ENCODE measurements at regions not wholly inside any gene's neighbourhood (a gene's known extent, or its start where the extent isn't known, plus 50 kb on each side); places are given as distances from the start of the nearest gene placed in this dataset.

DNA sequence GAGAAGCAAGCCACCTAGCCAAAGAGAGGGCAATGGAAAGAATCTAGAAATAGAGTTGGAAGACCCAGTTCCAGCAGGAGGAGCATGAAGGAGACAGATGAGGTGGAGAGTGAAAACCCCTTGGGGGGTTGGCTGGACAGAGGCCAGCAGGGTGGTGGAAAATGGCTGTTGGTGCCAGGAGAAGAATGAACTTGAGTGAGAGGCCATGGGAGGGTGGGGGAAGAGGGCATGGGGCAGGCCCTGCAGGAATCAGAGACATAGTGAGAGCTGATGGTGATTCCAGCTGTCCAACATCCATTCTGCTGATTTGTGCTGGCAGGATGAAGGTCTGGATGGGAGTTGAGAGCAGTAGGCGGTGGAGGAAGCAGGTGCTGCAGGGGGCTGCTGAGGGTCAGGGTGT, 108.0 kb upstream of the TNP1 start (continued):
- TF ChIP-seq ETV6 (conservative IDR thresholded peaks at IDR 0.05 in 1 of 2, IDR thresholded peaks at IDR 0.05 in 1 of 2; ENCODE audit: borderline replicate concordance in 1 of 2, low read depth in 1 of 2) (no peak), MXI1 (IDR thresholded peaks at IDR 0.05; ENCODE audit: low read depth, low read length) (no peak), RAD51 (IDR thresholded peaks at IDR 0.05) (no peak), NFIC (IDR thresholded peaks at IDR 0.05; ENCODE audit: low read depth, low read length) (no peak), CHD1 (IDR thresholded peaks at IDR 0.05; ENCODE audit: low read depth, low read length) (no peak)
- TF ChIP-seq, protein P1, sequence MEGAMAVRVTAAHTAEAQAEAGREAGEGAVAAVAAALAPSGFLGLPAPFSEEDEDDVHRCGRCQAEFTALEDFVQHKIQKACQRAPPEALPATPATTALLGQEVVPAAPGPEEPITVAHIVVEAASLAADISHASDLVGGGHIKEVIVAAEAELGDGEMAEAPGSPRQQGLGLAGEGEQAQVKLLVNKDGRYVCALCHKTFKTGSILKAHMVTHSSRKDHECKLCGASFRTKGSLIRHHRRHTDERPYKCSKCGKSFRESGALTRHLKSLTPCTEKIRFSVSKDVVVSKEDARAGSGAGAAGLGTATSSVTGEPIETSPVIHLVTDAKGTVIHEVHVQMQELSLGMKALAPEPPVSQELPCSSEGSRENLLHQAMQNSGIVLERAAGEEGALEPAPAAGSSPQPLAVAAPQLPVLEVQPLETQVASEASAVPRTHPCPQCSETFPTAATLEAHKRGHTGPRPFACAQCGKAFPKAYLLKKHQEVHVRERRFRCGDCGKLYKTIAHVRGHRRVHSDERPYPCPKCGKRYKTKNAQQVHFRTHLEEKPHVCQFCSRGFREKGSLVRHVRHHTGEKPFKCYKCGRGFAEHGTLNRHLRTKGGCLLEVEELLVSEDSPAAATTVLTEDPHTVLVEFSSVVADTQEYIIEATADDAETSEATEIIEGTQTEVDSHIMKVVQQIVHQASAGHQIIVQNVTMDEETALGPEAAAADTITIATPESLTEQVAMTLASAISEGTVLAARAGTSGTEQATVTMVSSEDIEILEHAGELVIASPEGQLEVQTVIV (IDR thresholded peaks at IDR 0.05; ENCODE audit: borderline replicate concordance, partially characterized antibody): no peak
- TF ChIP-seq, protein P2, sequence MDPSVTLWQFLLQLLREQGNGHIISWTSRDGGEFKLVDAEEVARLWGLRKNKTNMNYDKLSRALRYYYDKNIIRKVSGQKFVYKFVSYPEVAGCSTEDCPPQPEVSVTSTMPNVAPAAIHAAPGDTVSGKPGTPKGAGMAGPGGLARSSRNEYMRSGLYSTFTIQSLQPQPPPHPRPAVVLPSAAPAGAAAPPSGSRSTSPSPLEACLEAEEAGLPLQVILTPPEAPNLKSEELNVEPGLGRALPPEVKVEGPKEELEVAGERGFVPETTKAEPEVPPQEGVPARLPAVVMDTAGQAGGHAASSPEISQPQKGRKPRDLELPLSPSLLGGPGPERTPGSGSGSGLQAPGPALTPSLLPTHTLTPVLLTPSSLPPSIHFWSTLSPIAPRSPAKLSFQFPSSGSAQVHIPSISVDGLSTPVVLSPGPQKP (IDR thresholded peaks at IDR 0.05; ENCODE audit: low read depth, low read length): no peak
- TF ChIP-seq, protein P3, sequence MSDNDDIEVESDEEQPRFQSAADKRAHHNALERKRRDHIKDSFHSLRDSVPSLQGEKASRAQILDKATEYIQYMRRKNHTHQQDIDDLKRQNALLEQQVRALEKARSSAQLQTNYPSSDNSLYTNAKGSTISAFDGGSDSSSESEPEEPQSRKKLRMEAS (IDR thresholded peaks at IDR 0.05; ENCODE audit: low read depth, low read length): no peak

DNA sequence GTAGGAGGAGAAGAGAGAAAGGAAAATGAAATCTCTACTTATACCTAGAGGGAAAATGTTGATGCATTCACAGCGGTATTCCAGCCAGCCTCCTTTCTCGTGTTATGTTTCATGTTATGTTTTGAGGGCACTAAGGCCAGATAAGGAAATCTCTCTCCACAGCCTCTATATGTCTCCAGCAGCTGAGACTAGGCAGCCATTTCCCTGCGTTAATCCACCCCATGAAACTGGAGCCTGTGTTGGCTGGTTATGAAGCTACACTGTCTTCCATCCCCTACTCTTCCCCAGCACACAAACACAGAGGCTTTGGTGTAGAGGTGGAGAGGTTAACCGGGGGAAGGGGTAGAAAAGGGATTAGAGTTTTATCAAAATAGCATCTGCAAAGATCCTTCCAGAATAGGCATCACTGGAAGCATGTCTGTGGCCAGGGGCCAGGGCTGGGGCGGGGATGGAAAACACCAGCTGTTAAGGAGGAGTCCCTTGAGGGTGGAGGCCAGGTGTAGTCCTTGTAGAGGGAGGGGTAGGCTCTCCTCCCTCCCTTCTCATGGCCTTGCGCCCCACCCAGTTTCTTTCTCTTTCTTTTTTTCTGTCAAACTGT, 100.9 kb upstream of the TNP1 start:
- no peaks in the 10 kb centered on the region; a peak in 1 of 4 replicates for H3K27me3 ChIP-seq (replicated peaks in 1 of 2; ENCODE audit: control insufficient read depth in 2 of 2, insufficient read depth in 2 of 2, low read length in 1 of 2)
- no peak overlapping the region for H2AFZ ChIP-seq (ENCODE audit: control insufficient read depth, low read depth, low read length)
- RAD21 ChIA-PET (ENCODE audit: unreplicated experiment): no interaction called here
- no peak overlapping the region for H3K4me2 ChIP-seq (ENCODE audit: control insufficient read depth, insufficient read depth)
- no peak overlapping the region for H3K4me3 ChIP-seq
- ATAC-seq (no peak), FAIRE-seq (no peak), DNase-seq (ENCODE audit: low read depth, low spot score) (no peak)
- no peak overlapping the region for H3K9ac ChIP-seq (ENCODE audit: control insufficient read depth, insufficient read depth, low read length)
- POLR2A ChIA-PET: interaction anchor here (0.7 kb wide), 1 partner anchor 261 kb away, joined by 3 read pairs; no protein-coding TSS in a partner anchor
- WGBS (ENCODE audit: insufficient coverage, insufficient replicate concordance, low lambda C conversion rate, missing lambda C conversion rate): 30% methylated on average over 6 of the region's 6 CpGs
- H3K9me3 ChIP-seq (replicated peaks; ENCODE audit: control insufficient read depth, insufficient read depth, low read length): no peaks in the 10 kb centered on the region; the same call in 2 of the 3 replicates
- no peaks in the 10 kb centered on the region for H3K4me1 ChIP-seq (ENCODE audit: control insufficient read depth, insufficient read depth, low read length)
- H3K27ac ChIP-seq (ENCODE audit: control insufficient read depth, insufficient read depth): no peak overlapping the region
- H4K20me1 ChIP-seq (ENCODE audit: control insufficient read depth, insufficient read depth): no peaks in the 10 kb centered on the region
- CTCF ChIA-PET: no interaction called here
- intact Hi-C loops (cut with micrococcal nuclease; ENCODE audit: unreplicated experiment): no loop called here
- in situ Hi-C loops (cut with MboI): no loop called here
- SMC1A ChIA-PET (ENCODE audit: uncharacterized antibody, unreplicated experiment): no interaction called here
- no TSS peak for BruUV-seq (replicated peaks)
- no peaks in the 10 kb centered on the region for H3K36me3 ChIP-seq (ENCODE audit: control insufficient read depth in 2 of 2, insufficient read depth in 2 of 2, low read length in 1 of 2)
- H3K79me2 ChIP-seq (ENCODE audit: control insufficient read depth, insufficient read depth, low read length): no peaks in the 10 kb centered on the region
- no peak for TF ChIP-seq SMC3 (IDR thresholded peaks at IDR 0.05; ENCODE audit: borderline replicate concordance, low read length)
- no peak for TF ChIP-seq TCF12 (IDR thresholded peaks at IDR 0.05; ENCODE audit: low read depth, low read length)
- no peak for TF ChIP-seq SRF (IDR thresholded peaks at IDR 0.05; ENCODE audit: low read depth in 2 of 2, low read length in 2 of 2)
- TF ChIP-seq SPI1 (IDR thresholded peaks at IDR 0.05; ENCODE audit: borderline replicate concordance, insufficient read depth, low read depth, low read length): no peak
- no peak for TF ChIP-seq NR2C2 (IDR thresholded peaks at IDR 0.05; ENCODE audit: borderline replicate concordance, control insufficient read depth, insufficient read length, low read depth)
- TF ChIP-seq RAD51 (IDR thresholded peaks at IDR 0.05): no peak
- TF ChIP-seq, protein P4, sequence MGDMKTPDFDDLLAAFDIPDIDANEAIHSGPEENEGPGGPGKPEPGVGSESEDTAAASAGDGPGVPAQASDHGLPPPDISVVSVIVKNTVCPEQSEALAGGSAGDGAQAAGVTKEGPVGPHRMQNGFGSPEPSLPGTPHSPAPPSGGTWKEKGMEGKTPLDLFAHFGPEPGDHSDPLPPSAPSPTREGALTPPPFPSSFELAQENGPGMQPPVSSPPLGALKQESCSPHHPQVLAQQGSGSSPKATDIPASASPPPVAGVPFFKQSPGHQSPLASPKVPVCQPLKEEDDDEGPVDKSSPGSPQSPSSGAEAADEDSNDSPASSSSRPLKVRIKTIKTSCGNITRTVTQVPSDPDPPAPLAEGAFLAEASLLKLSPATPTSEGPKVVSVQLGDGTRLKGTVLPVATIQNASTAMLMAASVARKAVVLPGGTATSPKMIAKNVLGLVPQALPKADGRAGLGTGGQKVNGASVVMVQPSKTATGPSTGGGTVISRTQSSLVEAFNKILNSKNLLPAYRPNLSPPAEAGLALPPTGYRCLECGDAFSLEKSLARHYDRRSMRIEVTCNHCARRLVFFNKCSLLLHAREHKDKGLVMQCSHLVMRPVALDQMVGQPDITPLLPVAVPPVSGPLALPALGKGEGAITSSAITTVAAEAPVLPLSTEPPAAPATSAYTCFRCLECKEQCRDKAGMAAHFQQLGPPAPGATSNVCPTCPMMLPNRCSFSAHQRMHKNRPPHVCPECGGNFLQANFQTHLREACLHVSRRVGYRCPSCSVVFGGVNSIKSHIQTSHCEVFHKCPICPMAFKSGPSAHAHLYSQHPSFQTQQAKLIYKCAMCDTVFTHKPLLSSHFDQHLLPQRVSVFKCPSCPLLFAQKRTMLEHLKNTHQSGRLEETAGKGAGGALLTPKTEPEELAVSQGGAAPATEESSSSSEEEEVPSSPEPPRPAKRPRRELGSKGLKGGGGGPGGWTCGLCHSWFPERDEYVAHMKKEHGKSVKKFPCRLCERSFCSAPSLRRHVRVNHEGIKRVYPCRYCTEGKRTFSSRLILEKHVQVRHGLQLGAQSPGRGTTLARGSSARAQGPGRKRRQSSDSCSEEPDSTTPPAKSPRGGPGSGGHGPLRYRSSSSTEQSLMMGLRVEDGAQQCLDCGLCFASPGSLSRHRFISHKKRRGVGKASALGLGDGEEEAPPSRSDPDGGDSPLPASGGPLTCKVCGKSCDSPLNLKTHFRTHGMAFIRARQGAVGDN (IDR thresholded peaks at IDR 0.05): no peak

Data from GM12878 (cell line).